Ascending aorta (tissue), 2 donors: ENCODE measurements at regions not wholly inside any gene's neighbourhood (a gene's known extent, or its start where the extent isn't known, plus 50 kb on each side); places are given as distances from the start of the nearest gene placed in this dataset.

Source experiments
- DNase-seq, 2 donors: peaks; one replicate each; pipeline ENCODE4 v3.0.0-alpha.2; 2019; ENCODE audit warnings: low spot score in 2 of 2
- H3K27ac ChIP-seq, 2 donors: fragments of 200-600 bp; sonication (generic); one replicate each; pipeline ENCODE4 v1.5.1; 2016 to 2017; ENCODE audit warnings: mild to moderate bottlenecking in 1 of 2
- H3K27me3 ChIP-seq: fragments of 200-600 bp; sonication (generic); one replicate; pipeline ENCODE4 v1.5.1; 2017
- H3K36me3 ChIP-seq, 2 donors: fragments of 200-600 bp; sonication (generic); one replicate each; pipeline ENCODE4 v1.5.1; 2016
- H3K4me1 ChIP-seq, 2 donors: fragments of 200-600 bp; sonication (generic); one replicate each; pipeline ENCODE4 v1.5.1; 2016 to 2017; ENCODE audit warnings: mild to moderate bottlenecking in 1 of 2
- H3K4me3 ChIP-seq, 2 donors: fragments of 200-600 bp; sonication (generic); one replicate each; pipeline ENCODE4 v1.5.1; 2016 to 2017; ENCODE audit warnings: mild to moderate bottlenecking in 1 of 2
- H3K9me3 ChIP-seq, 2 donors: fragments of 200-600 bp; sonication (generic); one replicate each; pipeline ENCODE4 v1.5.1; 2016
- CTCF ChIP-seq, 3 experiments: fragments of 200-600 bp in 2 of 3; fragments of 450-650 bp in 1 of 3; sonication (generic) in 2 of 3; IDR thresholded peaks; one replicate each; pipeline ENCODE4 v1.5.1; 2016 to 2019; ENCODE audit warnings: antibody characterized with exemption in 3 of 3, mild to moderate bottlenecking in 1 of 3, moderate library complexity in 1 of 3
- intact Hi-C: fragments of 100-400 bp; cut with DNase I; formaldehyde crosslinking; loops from one replicate; pipeline ENCODE4 v1.15.1; 2023

- Histone ChIP-seq H3K27me3 (no peaks in the 10 kb centered on the region), H3K4me1 (no peaks in the 10 kb centered on the region), H3K36me3 (no peaks in the 10 kb centered on the region), H3K27ac (no peak overlapping the region), H3K4me3 (no peak overlapping the region), H3K9me3 (no peaks in the 10 kb centered on the region)
- DNase-seq: no peak
- intact Hi-C loops: no loop called here
- no peak for TF ChIP-seq CTCF (IDR thresholded peaks at IDR 0.05)
Measured at GRCh38 chr2:11989354-11989703, 242.9 kb downstream of the LPIN1 start.

- Histone ChIP-seq H3K9me3 (no peaks in the 10 kb centered on the region), H3K27me3 (no peaks in the 10 kb centered on the region), H3K4me3 (no peak overlapping the region), H3K36me3 (no peaks in the 10 kb centered on the region), H3K4me1 (no peaks in the 10 kb centered on the region), H3K27ac (no peak overlapping the region)
- TF ChIP-seq CTCF (IDR thresholded peaks at IDR 0.05): no peak
- DNase-seq: no peak
- intact Hi-C loops: loop anchor here (5.0 kb wide), 1 partner anchor 217 kb away; no protein-coding TSS in a partner anchor
Measured at GRCh38 chr2:11990576-11990975, 244.1 kb downstream of the LPIN1 start.

- DNase-seq: no peak
- Histone ChIP-seq H3K4me3 (no peak overlapping the region), H3K9me3 (no peaks in the 10 kb centered on the region), H3K4me1 (no peaks in the 10 kb centered on the region), H3K27ac (no peak overlapping the region), H3K36me3 (no peaks in the 10 kb centered on the region), H3K27me3 (no peaks in the 10 kb centered on the region)
- intact Hi-C loops: loop anchor here (5.0 kb wide), 1 partner anchor 214 kb away; no protein-coding TSS in a partner anchor
- no peak for TF ChIP-seq CTCF (IDR thresholded peaks at IDR 0.05)
Measured at GRCh38 chr2:11993749-11994148, 247.3 kb downstream of the LPIN1 start.

- no peaks in the 10 kb centered on the region for H3K9me3 ChIP-seq
- H3K4me3 ChIP-seq: no peak overlapping the region
- intact Hi-C loops: no loop called here
- no peaks in the 10 kb centered on the region for H3K36me3 ChIP-seq
- TF ChIP-seq CTCF (IDR thresholded peaks at IDR 0.05): no peak
- DNase-seq: no peak
- H3K4me1 ChIP-seq: no peaks in the 10 kb centered on the region
- no peak overlapping the region for H3K27ac ChIP-seq
- no peaks in the 10 kb centered on the region for H3K27me3 ChIP-seq
Measured at GRCh38 chr2:11995456-11995855, 249.0 kb downstream of the LPIN1 start.

GRCh38 chr2:11996618-11997017, 250.2 kb downstream of the LPIN1 start:
- no peaks in the 10 kb centered on the region for H3K27me3 ChIP-seq
- intact Hi-C loops: no loop called here

More at GRCh38 chr2:11996618-11997017, 250.2 kb downstream of the LPIN1 start:
- no peak for DNase-seq
- H3K9me3 ChIP-seq: no peaks in the 10 kb centered on the region
- H3K36me3 ChIP-seq: no peaks in the 10 kb centered on the region
- no peak overlapping the region for H3K27ac ChIP-seq
- no peaks in the 10 kb centered on the region for H3K4me1 ChIP-seq
- H3K4me3 ChIP-seq: no peak overlapping the region
- no peak for TF ChIP-seq CTCF (IDR thresholded peaks at IDR 0.05)
